ENCODE measurements at regions not wholly inside any gene's neighbourhood (a gene's known extent, or its start where the extent isn't known, plus 50 kb on each side); places are given as distances from the start of the nearest gene placed in this dataset.

- TF ChIP-seq CTCF (IDR thresholded peaks at IDR 0.05) (no peak), POLR2A (IDR thresholded peaks at IDR 0.05) (no peak), EP300 (IDR thresholded peaks at IDR 0.05) (no peak)
Observed at GRCh38 chr3:64865839-64866570, 178.2 kb upstream of the ADAMTS9 start.

Data from ovary (tissue), 3 donors.